ENCODE measurements at regions not wholly inside any gene's neighbourhood (a gene's known extent, or its start where the extent isn't known, plus 50 kb on each side); places are given as distances from the start of the nearest gene placed in this dataset.
"Not testable (repeated sequence)": the region's sequence is repeated elsewhere in the genome, so short reads cannot be mapped to it uniquely, and the experiment has no call there.

- no peak for DNase-seq
These were observed 114.0 kb downstream of the FHIP1A start for GRCh38 chr4:151522866-151523519.

GRCh38 chr4:151524610-151525009, 115.6 kb downstream of the FHIP1A start:
- DNase-seq: no peak

- not testable (repeated sequence) for DNase-seq
These were observed 117.5 kb downstream of the FHIP1A start for GRCh38 chr4:151526489-151526888.

GRCh38 chr4:151527699-151528098, 118.7 kb downstream of the FHIP1A start:
- DNase-seq: no peak

- DNase-seq: no peak
These were observed 120.2 kb downstream of the FHIP1A start for GRCh38 chr4:151529187-151529586.

GRCh38 chr4:151530230-151530629, 121.3 kb downstream of the FHIP1A start:
- no peak for DNase-seq

GRCh38 chr4:151530783-151531182, 121.8 kb downstream of the FHIP1A start:
- peak in 1 of 14 donors; percentile 25 for DNase-seq

GRCh38 chr4:151532001-151532708, 123.2 kb downstream of the FHIP1A start:
- no peak for DNase-seq

- no peak for DNase-seq
These were observed 125.2 kb downstream of the FHIP1A start for GRCh38 chr4:151534195-151534594.

GRCh38 chr4:151535366-151535765, 126.4 kb downstream of the FHIP1A start:
- no peak for DNase-seq

GRCh38 chr4:151537687-151538086, 128.7 kb downstream of the FHIP1A start:
- peak in 4 of 14 donors; percentile 1 to 14 (median 2) for DNase-seq

GRCh38 chr4:151538963-151539362, 130.0 kb downstream of the FHIP1A start:
- DNase-seq: no peak

GRCh38 chr4:151540728-151541388, 131.9 kb downstream of the FHIP1A start:
- DNase-seq: no peak

GRCh38 chr4:151541389-151542071, 132.6 kb downstream of the FHIP1A start:
- no peak for DNase-seq

- no peak for DNase-seq
These were observed 139.7 kb downstream of the FHIP1A start for GRCh38 chr4:151548708-151549107.

- DNase-seq: not testable (repeated sequence)
These were observed 140.4 kb downstream of the FHIP1A start for GRCh38 chr4:151549378-151549777.

GRCh38 chr4:151553874-151554273, 144.9 kb downstream of the FHIP1A start:
- no peak for DNase-seq

- no peak for DNase-seq
These were observed 146.4 kb downstream of the FHIP1A start for GRCh38 chr4:151555151-151555945.

GRCh38 chr4:151558496-151559113, 149.6 kb downstream of the FHIP1A start:
- DNase-seq: no peak

- DNase-seq: no peak
These were observed 150.6 kb downstream of the FHIP1A start for GRCh38 chr4:151559595-151559994.

GRCh38 chr4:151561551-151562256, 152.7 kb downstream of the FHIP1A start:
- no peak for DNase-seq

All from C1 segment of cervical spinal cord (tissue), 14 donors.